ENCODE measurements at regions not wholly inside any gene's neighbourhood (a gene's known extent, or its start where the extent isn't known, plus 50 kb on each side); places are given as distances from the start of the nearest gene placed in this dataset.

GRCh38 chr2:134119713-134120405 is 134.0 kb upstream of the MGAT5 start:
- DNase-seq (ENCODE audit: low read depth in 1 of 2, low spot score in 1 of 2): peak; percentile 89 to 94
- in situ Hi-C loops (cut with HindIII; ENCODE audit: low pct_unique_long_range_greater_than_20kb, low sequenced_read_pairs): no loop called here
- no peak for TF ChIP-seq JUND (IDR thresholded peaks at IDR 0.05; ENCODE audit: low read depth)

GRCh38 chr2:134120406-134120732 is 133.5 kb upstream of the MGAT5 start:
- in situ Hi-C loops (cut with HindIII; ENCODE audit: low pct_unique_long_range_greater_than_20kb, low sequenced_read_pairs): no loop called here

GRCh38 chr2:134120733-134121630 is 132.9 kb upstream of the MGAT5 start:
- in situ Hi-C loops (cut with HindIII; ENCODE audit: low pct_unique_long_range_greater_than_20kb, low sequenced_read_pairs): no loop called here
- DNase-seq (ENCODE audit: low read depth in 1 of 2, low spot score in 1 of 2): peak; percentile 35 to 75
- no peak for TF ChIP-seq JUND (IDR thresholded peaks at IDR 0.05; ENCODE audit: low read depth)

More at GRCh38 chr2:134120406-134120732, 133.5 kb upstream of the MGAT5 start:
- no peak for DNase-seq (ENCODE audit: low read depth in 1 of 2, low spot score in 1 of 2)
- no peak for TF ChIP-seq JUND (IDR thresholded peaks at IDR 0.05; ENCODE audit: low read depth)

GRCh38 chr2:134122610-134123009 is 131.3 kb upstream of the MGAT5 start:
- no peak for TF ChIP-seq JUND (IDR thresholded peaks at IDR 0.05; ENCODE audit: low read depth)
- in situ Hi-C loops (cut with HindIII; ENCODE audit: low pct_unique_long_range_greater_than_20kb, low sequenced_read_pairs): no loop called here
- DNase-seq (ENCODE audit: low read depth in 1 of 2, low spot score in 1 of 2): peak; percentile 40 to 41

- no peak for DNase-seq (ENCODE audit: low read depth in 1 of 2, low spot score in 1 of 2)
- no peak for TF ChIP-seq JUND (IDR thresholded peaks at IDR 0.05; ENCODE audit: low read depth)
- in situ Hi-C loops (cut with HindIII; ENCODE audit: low pct_unique_long_range_greater_than_20kb, low sequenced_read_pairs): no loop called here
These were observed 130.5 kb upstream of the MGAT5 start for GRCh38 chr2:134123332-134123731.

GRCh38 chr2:134124047-134124753 is 129.7 kb upstream of the MGAT5 start:
- no peak for DNase-seq (ENCODE audit: low read depth in 1 of 2, low spot score in 1 of 2)
- TF ChIP-seq JUND (IDR thresholded peaks at IDR 0.05; ENCODE audit: low read depth): no peak
- in situ Hi-C loops (cut with HindIII; ENCODE audit: low pct_unique_long_range_greater_than_20kb, low sequenced_read_pairs): no loop called here

GRCh38 chr2:134127496-134127895 is 126.4 kb upstream of the MGAT5 start:
- DNase-seq (ENCODE audit: low read depth in 1 of 2, low spot score in 1 of 2): no peak
- in situ Hi-C loops (cut with HindIII; ENCODE audit: low pct_unique_long_range_greater_than_20kb, low sequenced_read_pairs): no loop called here

GRCh38 chr2:134128746-134129145 is 125.1 kb upstream of the MGAT5 start:
- no peak for TF ChIP-seq JUND (IDR thresholded peaks at IDR 0.05; ENCODE audit: low read depth)
- in situ Hi-C loops (cut with HindIII; ENCODE audit: low pct_unique_long_range_greater_than_20kb, low sequenced_read_pairs): no loop called here
- DNase-seq (ENCODE audit: low read depth in 1 of 2, low spot score in 1 of 2): no peak

More at GRCh38 chr2:134127496-134127895, 126.4 kb upstream of the MGAT5 start:
- TF ChIP-seq JUND (IDR thresholded peaks at IDR 0.05; ENCODE audit: low read depth): no peak

- DNase-seq (ENCODE audit: low read depth in 1 of 2, low spot score in 1 of 2): no peak
- TF ChIP-seq JUND (IDR thresholded peaks at IDR 0.05; ENCODE audit: low read depth): no peak
- in situ Hi-C loops (cut with HindIII; ENCODE audit: low pct_unique_long_range_greater_than_20kb, low sequenced_read_pairs): no loop called here
These were observed 123.9 kb upstream of the MGAT5 start for GRCh38 chr2:134129900-134130537.

GRCh38 chr2:134131681-134132489 is 122.0 kb upstream of the MGAT5 start:
- TF ChIP-seq JUND (IDR thresholded peaks at IDR 0.05; ENCODE audit: low read depth): no peak
- no peak for DNase-seq (ENCODE audit: low read depth in 1 of 2, low spot score in 1 of 2)
- in situ Hi-C loops (cut with HindIII; ENCODE audit: low pct_unique_long_range_greater_than_20kb, low sequenced_read_pairs): no loop called here

- in situ Hi-C loops (cut with HindIII; ENCODE audit: low pct_unique_long_range_greater_than_20kb, low sequenced_read_pairs): no loop called here
- no peak for DNase-seq (ENCODE audit: low read depth in 1 of 2, low spot score in 1 of 2)
- no peak for TF ChIP-seq JUND (IDR thresholded peaks at IDR 0.05; ENCODE audit: low read depth)
These were observed 121.4 kb upstream of the MGAT5 start for GRCh38 chr2:134132490-134132857.

Data from T47D (cell line).